NCI-H345 (cell line): ENCODE measurements at regions not wholly inside any gene's neighbourhood (a gene's known extent, or its start where the extent isn't known, plus 50 kb on each side); places are given as distances from the start of the nearest gene placed in this dataset.

ENCODE experiments used
- DNase-seq: peaks from one replicate; lab custom pipeline; 2025; lab: John Stamatoyannopoulos, UW

- peak; percentile 86 for DNase-seq
Observed at GRCh38 chr5:157913575-157913974, 54.6 kb upstream of the CLINT1 start.

GRCh38 chr5:157912621-157913325, 53.8 kb upstream of the CLINT1 start:
- DNase-seq, result peak; percentile 98

GRCh38 chr5:157911568-157911967, 52.6 kb upstream of the CLINT1 start:
- no peak for DNase-seq
